GM12892 (cell line): ENCODE measurements at regions not wholly inside any gene's neighbourhood (a gene's known extent, or its start where the extent isn't known, plus 50 kb on each side); places are given as distances from the start of the nearest gene placed in this dataset.

ENCODE experiments used
- POLR2A ChIP-seq: IDR thresholded peaks from 2 replicates; pipeline ENCODE4 v1.6.1; 2011; ENCODE audit warnings: low read depth, low read length, control low read depth
- POLR2AphosphoS5 ChIP-seq: IDR thresholded peaks from 2 replicates; pipeline ENCODE4 v1.6.1; 2011; ENCODE audit warnings: low read depth, low read length, control low read depth
- TAF1 ChIP-seq: IDR thresholded peaks from 2 replicates; pipeline ENCODE4 v1.6.1; 2011; ENCODE audit warnings: low read depth, mild to moderate bottlenecking, control low read depth, low read length, borderline replicate concordance

- no peak for TF ChIP-seq POLR2A
- TF ChIP-seq TAF1 = no peak
- no peak for TF ChIP-seq POLR2AphosphoS5
Measured at GRCh38 chr16:65327346-65327745, 205.5 kb upstream of the CDH11 start.
